ENCODE measurements at regions not wholly inside any gene's neighbourhood (a gene's known extent, or its start where the extent isn't known, plus 50 kb on each side); places are given as distances from the start of the nearest gene placed in this dataset.

- no peak for TF ChIP-seq CTCF (IDR thresholded peaks at IDR 0.05; ENCODE audit: low read length)
- TF ChIP-seq EZH2 (IDR thresholded peaks at IDR 0.05; ENCODE audit: borderline replicate concordance, low read length) = no peak
Measured at GRCh38 chr16:26491101-26491670, 575.5 kb upstream of the C16orf82 start.
